Right lobe of liver (tissue), 6 donors: ENCODE measurements at regions not wholly inside any gene's neighbourhood (a gene's known extent, or its start where the extent isn't known, plus 50 kb on each side); places are given as distances from the start of the nearest gene placed in this dataset.

Source experiments
- ATAC-seq, 4 donors: fragments of 200-7000 bp; cut with Tn5 transposase; one replicate each; pipeline ENCODE4 v1.9.1; 2020; ENCODE audit warnings: mild to moderate bottlenecking in 4 of 4, moderate library complexity in 4 of 4
- DNase-seq, 3 donors: peaks; one replicate each; pipeline ENCODE4 v3.0.0-alpha.2; 2020
- H3K27ac ChIP-seq, 3 donors: fragments of 200-600 bp; one replicate each; pipeline ENCODE4 v1.8.0; 2022
- H3K27me3 ChIP-seq, 2 donors: fragments of 200-600 bp; one replicate each; pipeline ENCODE4 v1.8.0; 2022
- H3K36me3 ChIP-seq, 4 donors: fragments of 200-600 bp; sonication (generic) in 1 of 4; one replicate each; pipeline versions ENCODE4 v1.5.1 to v1.8.0; 2017 to 2022; ENCODE audit warnings: control low read depth in 1 of 4
- H3K4me1 ChIP-seq, 4 donors: fragments of 200-600 bp; sonication (generic) in 1 of 4; one replicate each; pipeline versions ENCODE4 v1.5.1 to v1.8.0; 2017 to 2022; ENCODE audit warnings: control low read depth in 1 of 4
- H3K4me3 ChIP-seq, 3 donors: fragments of 200-600 bp; one replicate each; pipeline ENCODE4 v1.8.0; 2022
- H3K9me3 ChIP-seq, 4 donors: fragments of 200-600 bp; sonication (generic) in 1 of 4; one replicate each; pipeline versions ENCODE4 v1.5.1 to v1.8.0; 2017 to 2022; ENCODE audit warnings: control low read depth in 1 of 4
- POLR2A ChIP-seq: fragments of 450-650 bp; IDR thresholded peaks from one replicate; pipeline ENCODE4 v1.6.1; 2017; ENCODE audit warnings: antibody characterized with exemption, mild to moderate bottlenecking
- WGBS: methylation state at CpG from one replicate; pipeline ENCODE4 v1.1.6; 2018; ENCODE audit warnings: low coverage, low lambda C conversion rate; ENCODE audit not compliant: insufficient coverage; ENCODE audit errors: missing lambda C conversion rate; 5-methylcytosine and 5-hydroxymethylcytosine counted together
- intact Hi-C, 2 donors: fragments of 100-400 bp; cut with DNase I; formaldehyde crosslinking; loops; one replicate each; pipeline versions ENCODE4 v1.11.2 to v1.14.1; 2022
- TF ChIP-seq, protein P1 (sequence below), 4 donors: fragments of 200-600 bp in 3 of 4; fragments of 450-650 bp in 1 of 4; IDR thresholded peaks; one replicate each; pipeline versions ENCODE4 v1.5.1 to v1.8.0; 2016 to 2022; ENCODE audit warnings: antibody characterized with exemption in 4 of 4, mild to moderate bottlenecking in 2 of 4
- donor health status: DM: no; HTN: yes; CAD: no.
- donor health status: DM: no; HTN: no; CAD: no.
- donor health status: DM: no; HTN: no; CAD: no.
- donor health status: DM: no; HTN: yes; CAD: no.
- donor health status: DM: no; HTN: yes; CAD: no.

DNA sequence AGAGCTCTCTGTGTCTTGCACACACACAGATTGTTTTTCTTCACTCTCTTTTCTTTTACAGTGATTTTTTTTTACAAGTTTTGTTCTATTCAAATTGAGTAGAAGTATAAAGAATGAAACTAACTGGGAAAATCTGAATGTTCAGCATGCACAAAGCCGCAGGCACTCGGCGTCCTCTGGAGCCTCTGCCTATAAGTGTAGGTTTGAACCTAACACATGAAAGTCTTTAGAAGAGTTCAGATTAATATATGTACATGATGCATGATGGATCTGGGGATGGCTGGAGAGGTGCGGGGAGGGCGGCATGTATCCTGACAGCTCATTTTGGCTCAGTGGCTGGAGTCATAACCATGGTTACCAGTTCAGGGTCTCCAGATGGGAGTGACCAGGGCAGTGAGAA lies 301.1 kb upstream of the CDH4 start:
- no peak for DNase-seq
- intact Hi-C loops, result no loop called here

DNA sequence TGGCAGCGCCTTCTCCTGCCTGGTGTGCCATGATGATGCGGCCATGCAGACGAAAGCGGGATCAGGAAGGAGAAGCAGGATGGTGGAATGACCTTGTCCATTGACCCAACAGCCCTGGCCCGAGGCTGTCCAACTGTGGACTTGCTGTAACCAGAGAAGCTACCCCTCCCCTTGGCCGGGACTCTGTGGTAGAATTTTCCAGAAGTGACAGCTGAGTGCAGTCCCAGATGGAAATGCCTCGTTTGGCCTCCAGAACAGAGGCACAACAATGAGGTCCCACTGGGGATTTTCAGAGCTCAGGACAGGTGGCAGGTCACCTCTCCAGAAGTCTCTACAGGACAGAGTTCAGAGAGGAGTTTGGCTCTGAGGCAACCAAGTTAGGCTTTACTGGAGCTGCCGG lies 299.2 kb upstream of the CDH4 start:
- H3K27me3 ChIP-seq, result no peaks in the 10 kb centered on the region
- DNase-seq (no peak), ATAC-seq (no peak)
- no peaks in the 10 kb centered on the region for H3K36me3 ChIP-seq
- no peaks in the 10 kb centered on the region for H3K4me1 ChIP-seq
- no peak overlapping the region for H3K27ac ChIP-seq
- H3K9me3 ChIP-seq, result no peaks in the 10 kb centered on the region
- WGBS, result 51% methylated on average over 3 of the region's 8 CpGs
- TF ChIP-seq, protein P1, sequence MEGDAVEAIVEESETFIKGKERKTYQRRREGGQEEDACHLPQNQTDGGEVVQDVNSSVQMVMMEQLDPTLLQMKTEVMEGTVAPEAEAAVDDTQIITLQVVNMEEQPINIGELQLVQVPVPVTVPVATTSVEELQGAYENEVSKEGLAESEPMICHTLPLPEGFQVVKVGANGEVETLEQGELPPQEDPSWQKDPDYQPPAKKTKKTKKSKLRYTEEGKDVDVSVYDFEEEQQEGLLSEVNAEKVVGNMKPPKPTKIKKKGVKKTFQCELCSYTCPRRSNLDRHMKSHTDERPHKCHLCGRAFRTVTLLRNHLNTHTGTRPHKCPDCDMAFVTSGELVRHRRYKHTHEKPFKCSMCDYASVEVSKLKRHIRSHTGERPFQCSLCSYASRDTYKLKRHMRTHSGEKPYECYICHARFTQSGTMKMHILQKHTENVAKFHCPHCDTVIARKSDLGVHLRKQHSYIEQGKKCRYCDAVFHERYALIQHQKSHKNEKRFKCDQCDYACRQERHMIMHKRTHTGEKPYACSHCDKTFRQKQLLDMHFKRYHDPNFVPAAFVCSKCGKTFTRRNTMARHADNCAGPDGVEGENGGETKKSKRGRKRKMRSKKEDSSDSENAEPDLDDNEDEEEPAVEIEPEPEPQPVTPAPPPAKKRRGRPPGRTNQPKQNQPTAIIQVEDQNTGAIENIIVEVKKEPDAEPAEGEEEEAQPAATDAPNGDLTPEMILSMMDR (IDR thresholded peaks at IDR 0.05), result no peak
- no peak for TF ChIP-seq POLR2A
- intact Hi-C loops, result no loop called here
- no peak overlapping the region for H3K4me3 ChIP-seq

More for the DNA sequence above, 301.1 kb upstream of the CDH4 start:
- Histone ChIP-seq H3K4me3 (no peak overlapping the region), H3K27ac (no peak overlapping the region), H3K36me3 (no peaks in the 10 kb centered on the region), H3K4me1 (no peaks in the 10 kb centered on the region), H3K27me3 (no peaks in the 10 kb centered on the region), H3K9me3 (no peaks in the 10 kb centered on the region)
- TF ChIP-seq POLR2A, result no peak
- TF ChIP-seq, protein P1 (IDR thresholded peaks at IDR 0.05), result no peak
- no peak for ATAC-seq
- WGBS, result 74% methylated on average over 5 of the region's 5 CpGs

DNA sequence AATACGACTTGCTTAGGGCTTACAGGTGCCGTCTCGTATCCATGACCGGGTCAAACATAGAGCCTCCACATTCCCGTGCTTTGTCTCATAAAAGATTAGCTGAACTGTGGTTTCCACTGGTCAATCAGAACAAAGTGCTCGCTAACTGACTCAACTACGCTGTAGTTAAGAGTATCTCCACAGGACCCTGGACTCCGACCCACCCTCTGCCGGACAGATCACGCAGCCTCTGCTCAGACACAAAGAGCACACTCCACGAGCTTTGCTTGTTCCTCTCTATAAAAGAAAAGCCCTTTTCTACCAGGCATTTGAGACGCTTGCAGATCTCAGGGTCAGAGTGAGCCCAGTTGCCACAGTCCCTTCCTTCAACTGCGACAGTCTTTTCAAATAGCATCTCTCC lies 298.7 kb upstream of the CDH4 start:
- no peaks in the 10 kb centered on the region for H3K36me3 ChIP-seq
- no peaks in the 10 kb centered on the region for H3K27me3 ChIP-seq
- ATAC-seq (no peak), DNase-seq (no peak)
- no peaks in the 10 kb centered on the region for H3K4me1 ChIP-seq
- H3K4me3 ChIP-seq, result no peak overlapping the region
- no peaks in the 10 kb centered on the region for H3K9me3 ChIP-seq
- 79% methylated on average over 2 of the region's 13 CpGs for WGBS
- TF ChIP-seq, protein P1 (IDR thresholded peaks at IDR 0.05), result no peak
- TF ChIP-seq POLR2A, result no peak
- H3K27ac ChIP-seq, result no peak overlapping the region
- intact Hi-C loops, result no loop called here

DNA sequence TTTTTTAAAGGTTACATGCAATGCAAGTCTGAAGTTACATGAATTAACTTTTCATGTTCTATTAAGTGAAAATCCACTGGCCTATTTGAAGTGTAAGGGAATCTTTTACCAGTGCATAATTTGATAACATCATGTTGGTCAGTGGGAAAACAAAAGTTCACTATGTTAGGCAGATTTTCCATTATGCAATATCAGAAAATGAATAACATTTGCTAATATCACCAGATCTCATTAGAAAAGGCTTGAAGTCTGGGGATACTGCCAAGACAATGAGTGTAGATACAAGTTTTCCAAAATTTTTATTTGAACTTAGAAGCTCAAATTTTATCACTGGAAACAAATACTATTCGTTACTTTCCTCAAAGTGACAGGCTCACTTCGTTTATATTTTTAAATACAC lies 296.4 kb upstream of the CDH4 start:
- no peaks in the 10 kb centered on the region for H3K27me3 ChIP-seq
- no peak for ATAC-seq
- TF ChIP-seq, protein P1 (IDR thresholded peaks at IDR 0.05), result no peak
- no peak for TF ChIP-seq POLR2A
- H3K36me3 ChIP-seq, result no peaks in the 10 kb centered on the region
- H3K4me3 ChIP-seq, result no peak overlapping the region
- intact Hi-C loops, result no loop called here
- DNase-seq, result no peak
- no peaks in the 10 kb centered on the region for H3K4me1 ChIP-seq
- WGBS, result 52% methylated on average over 2 of the region's 2 CpGs
- no peak overlapping the region for H3K27ac ChIP-seq
- H3K9me3 ChIP-seq, result no peaks in the 10 kb centered on the region

DNA sequence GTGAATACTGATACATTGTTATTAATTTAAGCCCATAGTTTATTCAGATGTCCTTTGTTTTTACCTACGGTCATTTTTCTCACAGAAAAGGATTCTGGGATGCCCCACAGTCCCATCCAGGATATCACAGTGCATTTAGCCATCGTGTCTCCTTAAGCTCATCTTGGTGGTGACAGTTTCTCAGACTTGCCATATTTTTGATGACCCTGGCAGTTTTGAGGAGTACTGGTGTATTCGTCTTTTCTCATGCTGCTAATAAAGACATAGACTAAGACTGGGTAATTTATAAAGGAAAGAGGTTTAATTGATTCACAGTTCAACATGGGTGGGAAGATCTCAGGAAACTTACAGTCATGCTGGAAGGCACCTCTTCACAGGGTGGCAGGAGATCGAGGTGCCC lies 295.9 kb upstream of the CDH4 start:
- intact Hi-C loops, result no loop called here
- 55% methylated on average over 4 of the region's 4 CpGs for WGBS
- no peak overlapping the region for H3K27ac ChIP-seq

More for the DNA sequence above, 295.9 kb upstream of the CDH4 start:
- H3K4me3 ChIP-seq, result no peak overlapping the region
- no peaks in the 10 kb centered on the region for H3K9me3 ChIP-seq
- no peaks in the 10 kb centered on the region for H3K27me3 ChIP-seq
- H3K4me1 ChIP-seq, result no peaks in the 10 kb centered on the region
- DNase-seq (no peak), ATAC-seq (no peak)
- TF ChIP-seq POLR2A, result no peak
- TF ChIP-seq, protein P1 (IDR thresholded peaks at IDR 0.05), result no peak
- H3K36me3 ChIP-seq, result no peaks in the 10 kb centered on the region
